ENCODE measurements at regions not wholly inside any gene's neighbourhood (a gene's known extent, or its start where the extent isn't known, plus 50 kb on each side); places are given as distances from the start of the nearest gene placed in this dataset.

DNA sequence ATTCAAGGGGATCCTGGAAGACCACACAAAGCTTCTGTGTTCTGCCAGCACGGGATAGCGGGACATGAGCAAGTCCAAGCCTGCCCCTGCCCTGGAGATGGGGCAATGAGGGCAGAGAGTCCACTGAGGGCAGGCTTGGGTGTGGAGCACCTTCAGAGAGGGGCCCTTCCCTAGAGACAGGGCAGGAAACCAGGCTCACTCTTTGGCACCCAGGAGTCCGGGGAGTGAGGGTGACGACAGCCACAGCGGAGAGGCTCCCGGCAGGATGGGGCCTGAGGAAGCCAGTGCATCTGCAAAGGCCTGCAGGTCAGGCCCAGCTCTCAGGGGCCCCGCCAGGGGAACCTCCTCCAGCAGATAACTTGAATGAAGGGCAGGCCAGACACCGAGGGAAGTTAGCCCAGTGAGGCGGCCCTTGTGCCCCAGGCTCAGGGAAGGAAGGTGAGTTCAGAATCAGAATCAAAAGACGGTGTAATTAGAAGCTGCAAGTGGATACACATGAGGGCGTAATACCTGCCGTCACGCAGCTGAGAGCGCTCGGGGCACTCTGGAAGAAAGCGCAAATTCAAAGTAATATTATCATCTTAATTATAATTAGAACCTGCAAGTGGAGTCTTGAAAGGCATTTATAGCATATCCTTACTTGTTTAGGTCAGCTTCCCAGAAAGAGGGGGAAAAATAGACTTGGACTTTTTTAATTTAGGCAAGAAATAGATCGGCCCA lies 142.6 kb upstream of the LGALSL start:
- Histone ChIP-seq H4K8ac (ENCODE audit: low read depth, low read length) (no peak overlapping the region), H2AK5ac (ENCODE audit: low read depth, low read length) (no peak overlapping the region), H2BK12ac (ENCODE audit: low read length) (no peak overlapping the region), H3K9ac (ENCODE audit: low read depth, low read length, poor library complexity) (no peak overlapping the region), H3K4me1 (ENCODE audit: control insufficient read depth in 2 of 2, insufficient read depth in 1 of 2, low read depth in 1 of 2, low read length in 2 of 2) (peaks cover 15 to 16% of the 10 kb centered on the region in 2 donors), H3K18ac (ENCODE audit: low read length) (peak overlapping the region; percentile 93), H2BK120ac (ENCODE audit: low read depth, low read length) (no peak overlapping the region), H2AFZ (ENCODE audit: low read length) (peak overlapping the region; percentile 84), H3K4me2 (ENCODE audit: insufficient read depth, low read length, poor library complexity, severe bottlenecking) (no peak overlapping the region), H3K4me3 (ENCODE audit: low read length in 2 of 2) (peak overlapping the region in 1 of 2 donors; percentile 23), H3K79me1 (ENCODE audit: low read depth, low read length) (no peaks in the 10 kb centered on the region), H3K23ac (ENCODE audit: low read depth, low read length, poor library complexity) (no peak overlapping the region), H4K91ac (ENCODE audit: low read depth, low read length, poor library complexity) (no peak overlapping the region), H3K36me3 (replicated peaks in 1 of 2; ENCODE audit: control insufficient read depth in 2 of 2, insufficient read depth in 2 of 2, low read length in 2 of 2) (no peaks in the 10 kb centered on the region), H3K27ac (replicated peaks; ENCODE audit: low read length) (peak overlapping the region; percentile 80), H3K27me3 (ENCODE audit: control insufficient read depth in 3 of 3, insufficient read depth in 3 of 3, low read depth in 1 of 3, low read length in 3 of 3) (no peaks in the 10 kb centered on the region), H3K9me3 (replicated peaks in 1 of 2; ENCODE audit: control insufficient read depth in 2 of 2, insufficient read depth in 1 of 2, low read depth in 1 of 2, low read length in 2 of 2) (no peaks in the 10 kb centered on the region), H2BK5ac (ENCODE audit: low read length) (no peak overlapping the region), H2BK15ac (ENCODE audit: low read length) (peak overlapping the region; percentile 53), H3K4ac (ENCODE audit: low read length) (no peak overlapping the region), H3K14ac (ENCODE audit: low read length) (no peak overlapping the region)
- DNase-seq (ENCODE audit: low spot score), result no peak
- WGBS, 2 donors (ENCODE audit: extremely low coverage in 2 of 2, insufficient read length in 2 of 2, insufficient replicate concordance in 1 of 2), result no CpG with 5 or more reads among the region's 17 CpGs

DNA sequence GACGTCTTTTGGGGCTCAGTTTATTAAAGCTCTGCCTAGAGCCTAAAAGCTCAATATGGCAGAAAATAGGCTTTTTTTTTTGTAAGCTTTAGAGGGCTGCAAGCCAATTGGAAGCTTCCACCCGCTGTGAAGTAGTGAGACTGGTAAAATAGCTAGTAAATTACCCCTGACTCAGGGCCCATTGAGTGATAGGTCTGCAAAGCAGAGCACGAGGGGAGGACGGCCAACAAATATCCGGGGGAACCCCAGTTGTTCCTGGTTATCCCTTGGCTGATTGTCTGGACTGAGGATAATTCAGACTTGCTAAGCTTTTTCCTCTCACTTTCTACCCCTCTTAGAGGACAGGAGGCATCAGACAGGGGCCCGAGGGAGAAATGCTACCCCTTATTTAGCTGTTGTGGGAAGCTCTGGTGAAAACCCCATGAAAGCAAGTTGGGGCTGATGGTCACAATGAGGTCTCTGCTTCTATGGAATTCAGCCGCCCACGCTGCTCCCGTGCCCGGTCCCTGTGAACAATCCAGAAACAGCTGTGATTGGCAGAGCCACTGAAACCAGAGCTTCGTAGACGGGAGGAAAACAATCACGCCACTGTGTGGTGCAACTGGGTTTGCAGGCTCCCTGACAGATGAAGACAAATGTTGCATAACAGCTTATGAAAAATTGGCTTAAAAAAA lies 141.9 kb upstream of the LGALSL start:
- H3K4me3 ChIP-seq (ENCODE audit: low read length in 2 of 2), result no peak overlapping the region

DNA sequence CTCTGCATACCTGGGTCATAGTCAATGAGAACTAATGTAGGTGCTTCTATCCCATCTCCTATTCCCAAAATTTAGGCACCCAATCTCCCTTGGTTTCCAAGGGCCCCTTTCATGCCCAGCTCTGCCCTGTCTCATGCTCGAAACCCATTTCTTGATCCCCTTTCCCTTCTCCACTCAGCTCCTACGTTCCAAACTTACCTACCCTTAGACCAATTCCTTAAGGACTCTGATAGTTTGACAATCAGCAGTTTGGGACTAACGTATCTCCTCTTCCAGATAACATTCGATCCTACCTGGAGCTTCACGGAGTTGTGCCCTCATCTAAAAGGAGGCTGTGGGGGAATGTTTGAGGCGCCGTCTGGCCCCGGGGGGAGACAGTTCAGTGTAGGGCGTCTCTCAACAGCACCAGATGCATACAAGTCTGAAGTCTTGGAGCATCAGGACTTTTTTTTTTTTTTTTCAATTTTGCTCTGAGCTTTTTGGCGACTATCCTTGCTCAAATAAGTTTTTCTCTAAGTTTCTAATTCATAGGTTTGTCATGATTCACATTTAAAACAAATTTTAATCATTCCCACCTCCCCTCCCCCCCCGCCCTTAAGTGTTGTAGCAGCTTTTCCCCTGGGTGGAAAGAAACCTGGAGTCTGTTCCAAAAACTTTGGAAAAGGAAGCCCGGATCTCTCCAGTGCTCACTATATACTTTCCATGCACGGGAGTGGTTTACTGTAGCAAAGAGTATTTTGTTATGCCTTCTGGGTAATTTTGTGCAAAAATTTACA lies 141.2 kb upstream of the LGALSL start:
- no CpG with 5 or more reads among the region's 13 CpGs for WGBS, 2 donors (ENCODE audit: extremely low coverage in 2 of 2, insufficient read length in 2 of 2, insufficient replicate concordance in 1 of 2)
- no peak overlapping the region for H3K9ac ChIP-seq (ENCODE audit: low read depth, low read length, poor library complexity)
- H2BK5ac ChIP-seq (ENCODE audit: low read length), result no peak overlapping the region
- H3K27ac ChIP-seq (replicated peaks; ENCODE audit: low read length), result no peak overlapping the region
- H2AK5ac ChIP-seq (ENCODE audit: low read depth, low read length), result no peak overlapping the region
- DNase-seq (ENCODE audit: low spot score), result no peak
- peaks cover 15 to 16% of the 10 kb centered on the region in 2 donors for H3K4me1 ChIP-seq (ENCODE audit: control insufficient read depth in 2 of 2, insufficient read depth in 1 of 2, low read depth in 1 of 2, low read length in 2 of 2)
- no peak overlapping the region for H3K18ac ChIP-seq (ENCODE audit: low read length)
- no peak overlapping the region for H3K4ac ChIP-seq (ENCODE audit: low read length)
- no peak overlapping the region for H3K14ac ChIP-seq (ENCODE audit: low read length)
- no peak overlapping the region for H3K4me2 ChIP-seq (ENCODE audit: insufficient read depth, low read length, poor library complexity, severe bottlenecking)
- no peaks in the 10 kb centered on the region for H3K79me1 ChIP-seq (ENCODE audit: low read depth, low read length)
- H4K8ac ChIP-seq (ENCODE audit: low read depth, low read length), result no peak overlapping the region
- no peaks in the 10 kb centered on the region for H3K9me3 ChIP-seq (replicated peaks in 1 of 2; ENCODE audit: control insufficient read depth in 2 of 2, insufficient read depth in 1 of 2, low read depth in 1 of 2, low read length in 2 of 2)
- H3K23ac ChIP-seq (ENCODE audit: low read depth, low read length, poor library complexity), result no peak overlapping the region
- no peak overlapping the region for H3K4me3 ChIP-seq (ENCODE audit: low read length in 2 of 2)
- H2BK120ac ChIP-seq (ENCODE audit: low read depth, low read length), result no peak overlapping the region
- no peak overlapping the region for H2BK12ac ChIP-seq (ENCODE audit: low read length)
- peak overlapping the region; percentile 84 for H2AFZ ChIP-seq (ENCODE audit: low read length)
- H3K27me3 ChIP-seq (ENCODE audit: control insufficient read depth in 3 of 3, insufficient read depth in 3 of 3, low read depth in 1 of 3, low read length in 3 of 3), result no peaks in the 10 kb centered on the region
- no peaks in the 10 kb centered on the region for H3K36me3 ChIP-seq (replicated peaks in 1 of 2; ENCODE audit: control insufficient read depth in 2 of 2, insufficient read depth in 2 of 2, low read length in 2 of 2)
- H2BK15ac ChIP-seq (ENCODE audit: low read length), result no peak overlapping the region
- no peak overlapping the region for H4K91ac ChIP-seq (ENCODE audit: low read depth, low read length, poor library complexity)

More for the DNA sequence above, 141.9 kb upstream of the LGALSL start:
- no peak overlapping the region for H2BK120ac ChIP-seq (ENCODE audit: low read depth, low read length)
- H2AK5ac ChIP-seq (ENCODE audit: low read depth, low read length), result no peak overlapping the region
- no peak overlapping the region for H4K91ac ChIP-seq (ENCODE audit: low read depth, low read length, poor library complexity)
- H3K9ac ChIP-seq (ENCODE audit: low read depth, low read length, poor library complexity), result no peak overlapping the region
- H4K8ac ChIP-seq (ENCODE audit: low read depth, low read length), result no peak overlapping the region
- H3K4me2 ChIP-seq (ENCODE audit: insufficient read depth, low read length, poor library complexity, severe bottlenecking), result no peak overlapping the region
- no peaks in the 10 kb centered on the region for H3K9me3 ChIP-seq (replicated peaks in 1 of 2; ENCODE audit: control insufficient read depth in 2 of 2, insufficient read depth in 1 of 2, low read depth in 1 of 2, low read length in 2 of 2)
- peak; percentile 54 for DNase-seq (ENCODE audit: low spot score)
- no peak overlapping the region for H3K23ac ChIP-seq (ENCODE audit: low read depth, low read length, poor library complexity)
- H3K27ac ChIP-seq (replicated peaks; ENCODE audit: low read length), result peak overlapping the region; percentile 80
- no peak overlapping the region for H2BK12ac ChIP-seq (ENCODE audit: low read length)
- H2BK5ac ChIP-seq (ENCODE audit: low read length), result no peak overlapping the region
- H3K36me3 ChIP-seq (replicated peaks in 1 of 2; ENCODE audit: control insufficient read depth in 2 of 2, insufficient read depth in 2 of 2, low read length in 2 of 2), result no peaks in the 10 kb centered on the region
- peaks cover 15 to 16% of the 10 kb centered on the region in 2 donors for H3K4me1 ChIP-seq (ENCODE audit: control insufficient read depth in 2 of 2, insufficient read depth in 1 of 2, low read depth in 1 of 2, low read length in 2 of 2)
- no peaks in the 10 kb centered on the region for H3K79me1 ChIP-seq (ENCODE audit: low read depth, low read length)
- no peaks in the 10 kb centered on the region for H3K27me3 ChIP-seq (ENCODE audit: control insufficient read depth in 3 of 3, insufficient read depth in 3 of 3, low read depth in 1 of 3, low read length in 3 of 3)
- no peak overlapping the region for H3K14ac ChIP-seq (ENCODE audit: low read length)
- H2BK15ac ChIP-seq (ENCODE audit: low read length), result no peak overlapping the region
- H3K18ac ChIP-seq (ENCODE audit: low read length), result peak overlapping the region; percentile 37
- no CpG with 5 or more reads among the region's 13 CpGs for WGBS, 2 donors (ENCODE audit: extremely low coverage in 2 of 2, insufficient read length in 2 of 2, insufficient replicate concordance in 1 of 2)
- H2AFZ ChIP-seq (ENCODE audit: low read length), result peak overlapping the region; percentile 84
- no peak overlapping the region for H3K4ac ChIP-seq (ENCODE audit: low read length)

DNA sequence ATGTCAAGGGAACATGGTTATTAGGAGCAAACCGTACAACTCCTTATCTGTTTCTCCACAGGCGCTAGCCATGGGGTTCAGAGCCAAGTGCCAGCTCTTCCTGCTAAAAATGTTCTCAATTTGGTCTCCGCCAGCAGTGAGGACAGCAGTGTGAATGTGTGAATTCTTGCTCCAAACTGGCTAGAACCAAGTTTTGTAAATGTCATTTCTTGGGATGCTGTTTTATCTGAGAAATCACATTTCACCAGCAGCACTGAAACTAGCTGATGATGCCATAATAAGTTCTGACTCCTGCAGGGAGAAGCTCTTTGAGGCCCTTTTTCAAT lies 140.6 kb upstream of the LGALSL start:
- Histone ChIP-seq H3K79me1 (ENCODE audit: low read depth, low read length) (no peaks in the 10 kb centered on the region), H3K4ac (ENCODE audit: low read length) (no peak overlapping the region), H2BK120ac (ENCODE audit: low read depth, low read length) (no peak overlapping the region), H2BK5ac (ENCODE audit: low read length) (no peak overlapping the region), H2AK5ac (ENCODE audit: low read depth, low read length) (no peak overlapping the region), H3K9ac (ENCODE audit: low read depth, low read length, poor library complexity) (no peak overlapping the region), H3K14ac (ENCODE audit: low read length) (no peak overlapping the region), H3K4me3 (ENCODE audit: low read length in 2 of 2) (no peak overlapping the region), H2AFZ (ENCODE audit: low read length) (no peak overlapping the region), H3K18ac (ENCODE audit: low read length) (no peak overlapping the region), H3K4me1 (ENCODE audit: control insufficient read depth in 2 of 2, insufficient read depth in 1 of 2, low read depth in 1 of 2, low read length in 2 of 2) (peaks cover 15 to 16% of the 10 kb centered on the region in 2 donors), H3K27ac (replicated peaks; ENCODE audit: low read length) (no peak overlapping the region), H3K36me3 (replicated peaks in 1 of 2; ENCODE audit: control insufficient read depth in 2 of 2, insufficient read depth in 2 of 2, low read length in 2 of 2) (no peaks in the 10 kb centered on the region), H4K8ac (ENCODE audit: low read depth, low read length) (no peak overlapping the region), H3K23ac (ENCODE audit: low read depth, low read length, poor library complexity) (no peak overlapping the region), H2BK15ac (ENCODE audit: low read length) (no peak overlapping the region), H3K27me3 (ENCODE audit: control insufficient read depth in 3 of 3, insufficient read depth in 3 of 3, low read depth in 1 of 3, low read length in 3 of 3) (no peaks in the 10 kb centered on the region), H2BK12ac (ENCODE audit: low read length) (no peak overlapping the region), H3K4me2 (ENCODE audit: insufficient read depth, low read length, poor library complexity, severe bottlenecking) (no peak overlapping the region), H4K91ac (ENCODE audit: low read depth, low read length, poor library complexity) (no peak overlapping the region), H3K9me3 (replicated peaks in 1 of 2; ENCODE audit: control insufficient read depth in 2 of 2, insufficient read depth in 1 of 2, low read depth in 1 of 2, low read length in 2 of 2) (no peaks in the 10 kb centered on the region)
- no peak for DNase-seq (ENCODE audit: low spot score)
- no CpG with 5 or more reads among the region's 3 CpGs for WGBS, 2 donors (ENCODE audit: extremely low coverage in 2 of 2, insufficient read length in 2 of 2, insufficient replicate concordance in 1 of 2)

All from neuronal stem cell (in vitro differentiated cells).